PFSK-1 (cell line): ENCODE measurements at regions not wholly inside any gene's neighbourhood (a gene's known extent, or its start where the extent isn't known, plus 50 kb on each side); places are given as distances from the start of the nearest gene placed in this dataset.

ENCODE experiments used
- FOXP2 ChIP-seq: optimal IDR thresholded peaks from 2 replicates; pipeline ENCODE3; 2011; ENCODE audit warnings: borderline replicate concordance, control low read depth, inconsistent platforms; ENCODE audit not compliant: insufficient read depth; ENCODE audit errors: extremely low read length, extremely low read depth
- POLR2AphosphoS5 ChIP-seq: IDR thresholded peaks from 2 replicates; pipeline ENCODE4 v1.6.1; 2012; ENCODE audit warnings: low read depth, mild to moderate bottlenecking, control low read depth, low read length, moderate library complexity
- REST ChIP-seq, 2 experiments: IDR thresholded peaks; 2 replicates each; pipeline versions ENCODE4 v1.6.1 to v1.8.0; 2011 to 2012; ENCODE audit warnings: low read depth in 2 of 2, low read length in 2 of 2, control low read depth in 1 of 2, inconsistent platforms in 1 of 2, mild to moderate bottlenecking in 1 of 2, moderate library complexity in 1 of 2; ENCODE audit not compliant: insufficient read depth in 1 of 2
- SIN3A ChIP-seq: IDR thresholded peaks from 2 replicates; pipeline ENCODE4 v1.6.1; 2012; ENCODE audit warnings: mild to moderate bottlenecking, low read length, moderate library complexity, borderline replicate concordance; ENCODE audit not compliant: insufficient read depth
- TAF1 ChIP-seq: IDR thresholded peaks from 2 replicates; pipeline ENCODE4 v1.6.1; 2012; ENCODE audit warnings: low read length, control low read depth, borderline replicate concordance; ENCODE audit not compliant: insufficient read depth

GRCh38 chr1:189212606-189213005 lies 1265.1 kb downstream of the BRINP3 start:
- TF ChIP-seq REST (IDR thresholded peaks at IDR 0.05; ENCODE audit: insufficient read depth in 1 of 2, low read depth in 2 of 2, low read length in 2 of 2) (no peak), FOXP2 (no peak), TAF1 (no peak), SIN3A (no peak), POLR2AphosphoS5 (no peak)

GRCh38 chr1:189216886-189217285 lies 1260.8 kb downstream of the BRINP3 start:
- TF ChIP-seq REST (IDR thresholded peaks at IDR 0.05; ENCODE audit: insufficient read depth in 1 of 2, low read depth in 2 of 2, low read length in 2 of 2) (no peak), TAF1 (no peak), POLR2AphosphoS5 (no peak), SIN3A (no peak), FOXP2 (no peak)

GRCh38 chr1:189217646-189218045 lies 1260.0 kb downstream of the BRINP3 start:
- TF ChIP-seq POLR2AphosphoS5 (no peak), TAF1 (no peak), SIN3A (no peak), REST (IDR thresholded peaks at IDR 0.05; ENCODE audit: insufficient read depth in 1 of 2, low read depth in 2 of 2, low read length in 2 of 2) (no peak), FOXP2 (no peak)

- TF ChIP-seq REST (IDR thresholded peaks at IDR 0.05; ENCODE audit: insufficient read depth in 1 of 2, low read depth in 2 of 2, low read length in 2 of 2) (no peak), TAF1 (no peak), SIN3A (no peak), FOXP2 (no peak), POLR2AphosphoS5 (no peak)
Measured at GRCh38 chr1:189220750-189221149, 1256.9 kb downstream of the BRINP3 start.

GRCh38 chr1:189226779-189227178 lies 1250.9 kb downstream of the BRINP3 start:
- no peak for TF ChIP-seq SIN3A
- TF ChIP-seq REST (IDR thresholded peaks at IDR 0.05; ENCODE audit: insufficient read depth in 1 of 2, low read depth in 2 of 2, low read length in 2 of 2): no peak
- no peak for TF ChIP-seq TAF1
- TF ChIP-seq POLR2AphosphoS5: no peak
- no peak for TF ChIP-seq FOXP2
